Mammary epithelial cell (primary cell): ENCODE measurements at regions not wholly inside any gene's neighbourhood (a gene's known extent, or its start where the extent isn't known, plus 50 kb on each side); places are given as distances from the start of the nearest gene placed in this dataset.

Experiments used
- EZH2 ChIP-seq: IDR thresholded peaks from 2 replicates; pipeline ENCODE4 v1.6.1; 2012; ENCODE audit warnings: low read length, inconsistent platforms, borderline replicate concordance
- TF ChIP-seq, protein P1 (sequence below), 2 donors: IDR thresholded peaks in 1 of 2; conservative IDR thresholded peaks in 1 of 2; 2 replicates each; pipeline ENCODE4 v1.5.1; 2011 to 2012; ENCODE audit warnings: inconsistent platforms in 2 of 2, low read length in 2 of 2, mild to moderate bottlenecking in 2 of 2, control low read depth in 1 of 2, low read depth in 1 of 2; ENCODE audit not compliant: insufficient read depth in 1 of 2; ENCODE audit errors: extremely low read depth in 1 of 2

- TF ChIP-seq, protein P1, sequence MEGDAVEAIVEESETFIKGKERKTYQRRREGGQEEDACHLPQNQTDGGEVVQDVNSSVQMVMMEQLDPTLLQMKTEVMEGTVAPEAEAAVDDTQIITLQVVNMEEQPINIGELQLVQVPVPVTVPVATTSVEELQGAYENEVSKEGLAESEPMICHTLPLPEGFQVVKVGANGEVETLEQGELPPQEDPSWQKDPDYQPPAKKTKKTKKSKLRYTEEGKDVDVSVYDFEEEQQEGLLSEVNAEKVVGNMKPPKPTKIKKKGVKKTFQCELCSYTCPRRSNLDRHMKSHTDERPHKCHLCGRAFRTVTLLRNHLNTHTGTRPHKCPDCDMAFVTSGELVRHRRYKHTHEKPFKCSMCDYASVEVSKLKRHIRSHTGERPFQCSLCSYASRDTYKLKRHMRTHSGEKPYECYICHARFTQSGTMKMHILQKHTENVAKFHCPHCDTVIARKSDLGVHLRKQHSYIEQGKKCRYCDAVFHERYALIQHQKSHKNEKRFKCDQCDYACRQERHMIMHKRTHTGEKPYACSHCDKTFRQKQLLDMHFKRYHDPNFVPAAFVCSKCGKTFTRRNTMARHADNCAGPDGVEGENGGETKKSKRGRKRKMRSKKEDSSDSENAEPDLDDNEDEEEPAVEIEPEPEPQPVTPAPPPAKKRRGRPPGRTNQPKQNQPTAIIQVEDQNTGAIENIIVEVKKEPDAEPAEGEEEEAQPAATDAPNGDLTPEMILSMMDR (conservative IDR thresholded peaks at IDR 0.05 in 1 of 2, IDR thresholded peaks at IDR 0.05 in 1 of 2; ENCODE audit: extremely low read depth in 1 of 2, insufficient read depth in 1 of 2, low read depth in 1 of 2, low read length in 2 of 2): no peak
- TF ChIP-seq EZH2: no peak
Observed at GRCh38 chr5:1663186-1663585, 136.5 kb downstream of the MRPL36 start.
